ENCODE measurements at regions not wholly inside any gene's neighbourhood (a gene's known extent, or its start where the extent isn't known, plus 50 kb on each side); places are given as distances from the start of the nearest gene placed in this dataset.
"Not testable (repeated sequence)": the region's sequence is repeated elsewhere in the genome, so short reads cannot be mapped to it uniquely, and the experiment has no call there.

GRCh38 chr1:195697130-195697529, 911.1 kb downstream of the KCNT2 start:
- CTCF ChIA-PET = no interaction called here
- Mint-ChIP-seq H3K36me3 (ENCODE audit: low read depth) (no peaks in the 10 kb centered on the region), H3K9me3 (ENCODE audit: low read depth) (no peaks in the 10 kb centered on the region), H3K4me1 (no peaks in the 10 kb centered on the region), H3K27me3 (no peaks in the 10 kb centered on the region), H3K4me3 (no peak overlapping the region), H3K27ac (no peak overlapping the region)
- POLR2A ChIA-PET = no interaction called here
- DNase-seq = no peak
- ATAC-seq = no peak
- intact Hi-C loops (cut with DNase I, micrococcal nuclease) = no loop called here

- intact Hi-C loops (cut with DNase I, micrococcal nuclease) = no loop called here
- no peak overlapping the region for H3K27ac Mint-ChIP-seq
- no peak overlapping the region for H3K4me3 Mint-ChIP-seq
- no peaks in the 10 kb centered on the region for H3K9me3 Mint-ChIP-seq (ENCODE audit: low read depth)
- CTCF ChIA-PET = no interaction called here
- POLR2A ChIA-PET = no interaction called here
- DNase-seq (no peak), ATAC-seq (no peak)
- no peaks in the 10 kb centered on the region for H3K4me1 Mint-ChIP-seq
- H3K27me3 Mint-ChIP-seq = no peaks in the 10 kb centered on the region
- no peaks in the 10 kb centered on the region for H3K36me3 Mint-ChIP-seq (ENCODE audit: low read depth)
These were observed 921.5 kb downstream of the KCNT2 start for GRCh38 chr1:195686764-195687163.

GRCh38 chr1:195664628-195665027, 943.6 kb downstream of the KCNT2 start:
- Mint-ChIP-seq H3K27me3 (no peaks in the 10 kb centered on the region), H3K4me1 (no peaks in the 10 kb centered on the region), H3K36me3 (ENCODE audit: low read depth) (no peaks in the 10 kb centered on the region), H3K4me3 (no peak overlapping the region), H3K27ac (no peak overlapping the region), H3K9me3 (ENCODE audit: low read depth) (peaks cover 6% of the 10 kb centered on the region)
- ATAC-seq (no peak), DNase-seq (no peak)
- POLR2A ChIA-PET = no interaction called here
- CTCF ChIA-PET = no interaction called here
- intact Hi-C loops (cut with DNase I, micrococcal nuclease) = no loop called here

- DNase-seq (no peak), ATAC-seq (no peak)
- H3K27me3 Mint-ChIP-seq = no peaks in the 10 kb centered on the region
- no peaks in the 10 kb centered on the region for H3K4me1 Mint-ChIP-seq
- no peaks in the 10 kb centered on the region for H3K36me3 Mint-ChIP-seq (ENCODE audit: low read depth)
- ChIA-PET CTCF (interaction anchor here (1.0 kb wide), 1 partner anchor 10 kb away, joined by 3 read pairs; no protein-coding TSS in a partner anchor), POLR2A (no interaction called here)
- no peak overlapping the region for H3K27ac Mint-ChIP-seq
- H3K9me3 Mint-ChIP-seq (ENCODE audit: low read depth) = peaks cover 2% of the 10 kb centered on the region
- intact Hi-C loops (cut with DNase I, micrococcal nuclease) = no loop called here
- H3K4me3 Mint-ChIP-seq = no peak overlapping the region
These were observed 944.5 kb downstream of the KCNT2 start for GRCh38 chr1:195663549-195664280.

- CTCF ChIA-PET = no interaction called here
- H3K27ac Mint-ChIP-seq = no peak overlapping the region
- peaks cover 2% of the 10 kb centered on the region for H3K9me3 Mint-ChIP-seq (ENCODE audit: low read depth)
- intact Hi-C loops (cut with DNase I, micrococcal nuclease) = no loop called here
- H3K4me1 Mint-ChIP-seq = no peaks in the 10 kb centered on the region
- no peak overlapping the region for H3K4me3 Mint-ChIP-seq
- no peaks in the 10 kb centered on the region for H3K36me3 Mint-ChIP-seq (ENCODE audit: low read depth)
- POLR2A ChIA-PET = no interaction called here
- DNase-seq (no peak), ATAC-seq (no peak)
- H3K27me3 Mint-ChIP-seq = no peaks in the 10 kb centered on the region
These were observed 951.5 kb downstream of the KCNT2 start for GRCh38 chr1:195656780-195657179.

- H3K9me3 Mint-ChIP-seq (ENCODE audit: low read depth); H3K36me3 Mint-ChIP-seq (ENCODE audit: low read depth); H3K4me3 Mint-ChIP-seq; ATAC-seq; H3K27ac Mint-ChIP-seq; intact Hi-C loops (cut with DNase I, micrococcal nuclease); H3K4me1 Mint-ChIP-seq; POLR2A ChIA-PET; H3K27me3 Mint-ChIP-seq; CTCF ChIA-PET; DNase-seq: not testable (repeated sequence)
These were observed 959.4 kb downstream of the KCNT2 start for GRCh38 chr1:195648875-195649274.

GRCh38 chr1:195637539-195637938, 970.7 kb downstream of the KCNT2 start:
- ChIA-PET POLR2A (no interaction called here), CTCF (no interaction called here)
- Mint-ChIP-seq H3K9me3 (ENCODE audit: low read depth) (peaks cover 3% of the 10 kb centered on the region), H3K36me3 (ENCODE audit: low read depth) (no peaks in the 10 kb centered on the region), H3K4me3 (no peak overlapping the region), H3K4me1 (no peaks in the 10 kb centered on the region), H3K27ac (no peak overlapping the region), H3K27me3 (no peaks in the 10 kb centered on the region)
- DNase-seq (no peak), ATAC-seq (no peak)
- intact Hi-C loops (cut with DNase I, micrococcal nuclease) = no loop called here

GRCh38 chr1:195618287-195618686, 990.0 kb downstream of the KCNT2 start:
- ATAC-seq (no peak), DNase-seq (no peak)
- Mint-ChIP-seq H3K36me3 (ENCODE audit: low read depth) (no peaks in the 10 kb centered on the region), H3K9me3 (ENCODE audit: low read depth) (peaks cover 7% of the 10 kb centered on the region), H3K4me1 (no peaks in the 10 kb centered on the region), H3K27ac (no peak overlapping the region), H3K27me3 (no peaks in the 10 kb centered on the region), H3K4me3 (no peak overlapping the region)
- CTCF ChIA-PET = no interaction called here
- POLR2A ChIA-PET = no interaction called here
- intact Hi-C loops (cut with DNase I, micrococcal nuclease) = no loop called here

GRCh38 chr1:195617106-195617505, 991.1 kb downstream of the KCNT2 start:
- ChIA-PET CTCF (no interaction called here), POLR2A (no interaction called here)
- H3K27me3 Mint-ChIP-seq = no peaks in the 10 kb centered on the region
- H3K9me3 Mint-ChIP-seq (ENCODE audit: low read depth) = peaks cover 8% of the 10 kb centered on the region
- DNase-seq (no peak), ATAC-seq (no peak)
- no peak overlapping the region for H3K27ac Mint-ChIP-seq
- H3K36me3 Mint-ChIP-seq (ENCODE audit: low read depth) = no peaks in the 10 kb centered on the region
- no peak overlapping the region for H3K4me3 Mint-ChIP-seq
- no peaks in the 10 kb centered on the region for H3K4me1 Mint-ChIP-seq
- intact Hi-C loops (cut with DNase I, micrococcal nuclease) = no loop called here

- ChIA-PET POLR2A (no interaction called here), CTCF (no interaction called here)
- Mint-ChIP-seq H3K9me3 (ENCODE audit: low read depth) (peaks cover 17% of the 10 kb centered on the region), H3K4me1 (no peaks in the 10 kb centered on the region), H3K4me3 (no peak overlapping the region), H3K27ac (no peak overlapping the region), H3K36me3 (ENCODE audit: low read depth) (no peaks in the 10 kb centered on the region), H3K27me3 (no peaks in the 10 kb centered on the region)
- intact Hi-C loops (cut with DNase I, micrococcal nuclease) = no loop called here
- ATAC-seq (no peak), DNase-seq (no peak)
These were observed 999.4 kb downstream of the KCNT2 start for GRCh38 chr1:195608883-195609282.

- H3K4me3 Mint-ChIP-seq = no peak overlapping the region
- no peaks in the 10 kb centered on the region for H3K27me3 Mint-ChIP-seq
- H3K36me3 Mint-ChIP-seq (ENCODE audit: low read depth) = no peaks in the 10 kb centered on the region
- ChIA-PET CTCF (no interaction called here), POLR2A (no interaction called here)
- peaks cover 11% of the 10 kb centered on the region for H3K9me3 Mint-ChIP-seq (ENCODE audit: low read depth)
- no peaks in the 10 kb centered on the region for H3K4me1 Mint-ChIP-seq
- intact Hi-C loops (cut with DNase I, micrococcal nuclease) = no loop called here
- H3K27ac Mint-ChIP-seq = no peak overlapping the region
- ATAC-seq (no peak), DNase-seq (no peak)
These were observed 1001.8 kb downstream of the KCNT2 start for GRCh38 chr1:195606483-195606882.

- CTCF ChIA-PET = no interaction called here
- Mint-ChIP-seq H3K4me3 (no peak overlapping the region), H3K9me3 (ENCODE audit: low read depth) (peaks cover 11% of the 10 kb centered on the region), H3K4me1 (no peaks in the 10 kb centered on the region), H3K36me3 (ENCODE audit: low read depth) (no peaks in the 10 kb centered on the region), H3K27ac (no peak overlapping the region), H3K27me3 (no peaks in the 10 kb centered on the region)
- intact Hi-C loops (cut with DNase I, micrococcal nuclease) = no loop called here
- DNase-seq (no peak), ATAC-seq (no peak)
- POLR2A ChIA-PET = no interaction called here
These were observed 1004.0 kb downstream of the KCNT2 start for GRCh38 chr1:195604287-195604686.

- Mint-ChIP-seq H3K9me3 (ENCODE audit: low read depth) (peaks cover 3% of the 10 kb centered on the region), H3K27ac (no peak overlapping the region), H3K27me3 (no peaks in the 10 kb centered on the region), H3K4me3 (no peak overlapping the region), H3K36me3 (ENCODE audit: low read depth) (no peaks in the 10 kb centered on the region), H3K4me1 (no peaks in the 10 kb centered on the region)
- intact Hi-C loops (cut with DNase I, micrococcal nuclease) = no loop called here
- ChIA-PET POLR2A (no interaction called here), CTCF (interaction anchor here (0.7 kb wide), 1 partner anchor 1064 kb away, joined by 4 read pairs; no protein-coding TSS in a partner anchor)
- DNase-seq (no peak), ATAC-seq (no peak)
These were observed 1010.3 kb downstream of the KCNT2 start for GRCh38 chr1:195597891-195598290.
